Spleen (tissue), 11 donors: ENCODE measurements at regions not wholly inside any gene's neighbourhood (a gene's known extent, or its start where the extent isn't known, plus 50 kb on each side); places are given as distances from the start of the nearest gene placed in this dataset.

Experiments
- DNase-seq: peaks from one replicate; pipeline ENCODE4 v3.0.0-alpha.2; 2020
- H3K27ac ChIP-seq, 8 donors: fragments of 200-600 bp; sonication (generic) in 7 of 8; 1 replicate in 4 of 8; 2 replicates in 4 of 8; pipeline versions ENCODE4 v1.5.0 to v1.8.0; 2016 to 2021; ENCODE audit warnings: inconsistent platforms in 4 of 8, mild to moderate bottlenecking in 4 of 8, moderate library complexity in 1 of 8
- H3K27me3 ChIP-seq, 7 donors: fragments of 200-600 bp; sonication (generic) in 6 of 7; replicated peaks in 1 of 7; 1 replicate in 4 of 7; 2 replicates in 3 of 7; pipeline versions ENCODE4 v1.5.0 to v1.8.0; 2016 to 2021; ENCODE audit warnings: inconsistent platforms in 3 of 7, mild to moderate bottlenecking in 1 of 7
- H3K36me3 ChIP-seq, 6 donors: fragments of 200-600 bp; sonication (generic) in 5 of 6; 1 replicate in 4 of 6; 2 replicates in 2 of 6; pipeline versions ENCODE4 v1.5.0 to v1.8.0; 2016 to 2021; ENCODE audit warnings: inconsistent platforms in 2 of 6
- H3K4me1 ChIP-seq, 6 donors: fragments of 200-600 bp; sonication (generic) in 5 of 6; 1 replicate in 3 of 6; 2 replicates in 3 of 6; pipeline versions ENCODE4 v1.5.0 to v1.8.0; 2016 to 2021; ENCODE audit warnings: inconsistent platforms in 3 of 6
- H3K4me3 ChIP-seq, 8 donors: fragments of 200-600 bp; sonication (generic) in 7 of 8; 1 replicate in 4 of 8; 2 replicates in 4 of 8; pipeline versions ENCODE4 v1.5.0 to v1.8.0; 2016 to 2021; ENCODE audit warnings: inconsistent platforms in 4 of 8, mild to moderate bottlenecking in 4 of 8, moderate library complexity in 2 of 8
- H3K9me3 ChIP-seq, 8 donors: fragments of 200-600 bp; sonication (generic) in 7 of 8; 1 replicate in 4 of 8; 2 replicates in 4 of 8; pipeline versions ENCODE4 v1.5.0 to v1.8.0; 2016 to 2021; ENCODE audit warnings: inconsistent platforms in 4 of 8
- POLR2A ChIP-seq, 3 donors: fragments of 450-650 bp; IDR thresholded peaks; one replicate each; pipeline ENCODE4 v1.5.1; 2017; ENCODE audit warnings: antibody characterized with exemption in 3 of 3, mild to moderate bottlenecking in 1 of 3
- POLR2AphosphoS5 ChIP-seq, 3 donors: sonication (generic); formaldehyde crosslinking; IDR thresholded peaks; one replicate each; pipeline ENCODE4 v1.5.1; 2017; ENCODE audit warnings: antibody characterized with exemption in 3 of 3
- WGBS, 5 donors: extraction: QIAGEN DNeasy Blood & Tissue Kit in 3 of 5; methylation state at CpG; one replicate each; pipeline versions ENCODE4 v1.1.5 to v1.1.7; 2013 to 2018; 5-methylcytosine and 5-hydroxymethylcytosine counted together
- intact Hi-C: fragments of 100-400 bp; cut with DNase I; formaldehyde crosslinking; loops from one replicate; pipeline ENCODE4 v1.15.0; 2023; ENCODE audit warnings: low total_unique reads
- TF ChIP-seq, protein P1 (sequence below), 11 experiments: fragments of 200-600 bp in 7 of 11; fragments of 450-650 bp in 4 of 11; sonication (generic) in 4 of 11; IDR thresholded peaks in 8 of 11; conservative IDR thresholded peaks in 3 of 11; 1 replicate in 7 of 11; 2 replicates in 4 of 11; pipeline versions ENCODE4 v1.4.0 to v1.8.0; 2016 to 2021; ENCODE audit warnings: antibody characterized with exemption in 11 of 11, inconsistent platforms in 4 of 11, mild to moderate bottlenecking in 1 of 11
- donor health status: healthy with polysubstance abuse.
- donor health status: DM: no; HTN: no; CAD: no; lungs with moderate emphysema.
- donor health status: DM: no; HTN: no; CAD: no.
- donor health status: Bipolar disorder and iron deficiency.
- donor health status: healthy.
- donor health status: DM: no; HTN: no; CAD: no.
- donor health status: DM: yes; HTN: yes; CAD: no.

DNA sequence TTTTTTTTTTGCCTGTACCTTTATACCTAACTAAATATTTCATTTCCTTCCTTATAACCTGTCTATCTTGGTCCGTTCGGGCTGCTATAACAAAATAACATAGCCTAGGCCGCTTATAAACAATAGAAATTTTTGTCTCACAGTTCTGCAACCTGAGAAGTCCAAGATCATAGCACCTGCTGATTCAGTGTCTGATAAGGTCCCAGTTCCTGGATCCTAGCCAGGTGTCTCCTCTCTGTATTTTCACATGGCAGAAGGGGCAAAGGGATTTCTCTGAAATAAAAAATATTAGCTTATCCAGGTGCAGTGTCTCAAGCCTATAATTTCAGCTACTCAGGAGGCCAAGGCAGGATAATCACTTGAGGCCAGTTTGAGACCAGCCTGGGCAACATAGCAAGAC lies 1046.6 kb upstream of the USP15 start:
- intact Hi-C loops: no loop called here
- DNase-seq: no peak
- peaks cover 0 to 7% (median 3%) of the 10 kb centered on the region in 8 donors for H3K9me3 ChIP-seq
- 83 to 90% (median 86%) methylated on average over 3 of the region's 3 CpGs for WGBS, 5 donors
- H3K4me1 ChIP-seq: no peaks in the 10 kb centered on the region
- TF ChIP-seq POLR2AphosphoS5 (IDR thresholded peaks at IDR 0.05) (no peak), POLR2A (IDR thresholded peaks at IDR 0.05) (no peak)
- TF ChIP-seq, protein P1, sequence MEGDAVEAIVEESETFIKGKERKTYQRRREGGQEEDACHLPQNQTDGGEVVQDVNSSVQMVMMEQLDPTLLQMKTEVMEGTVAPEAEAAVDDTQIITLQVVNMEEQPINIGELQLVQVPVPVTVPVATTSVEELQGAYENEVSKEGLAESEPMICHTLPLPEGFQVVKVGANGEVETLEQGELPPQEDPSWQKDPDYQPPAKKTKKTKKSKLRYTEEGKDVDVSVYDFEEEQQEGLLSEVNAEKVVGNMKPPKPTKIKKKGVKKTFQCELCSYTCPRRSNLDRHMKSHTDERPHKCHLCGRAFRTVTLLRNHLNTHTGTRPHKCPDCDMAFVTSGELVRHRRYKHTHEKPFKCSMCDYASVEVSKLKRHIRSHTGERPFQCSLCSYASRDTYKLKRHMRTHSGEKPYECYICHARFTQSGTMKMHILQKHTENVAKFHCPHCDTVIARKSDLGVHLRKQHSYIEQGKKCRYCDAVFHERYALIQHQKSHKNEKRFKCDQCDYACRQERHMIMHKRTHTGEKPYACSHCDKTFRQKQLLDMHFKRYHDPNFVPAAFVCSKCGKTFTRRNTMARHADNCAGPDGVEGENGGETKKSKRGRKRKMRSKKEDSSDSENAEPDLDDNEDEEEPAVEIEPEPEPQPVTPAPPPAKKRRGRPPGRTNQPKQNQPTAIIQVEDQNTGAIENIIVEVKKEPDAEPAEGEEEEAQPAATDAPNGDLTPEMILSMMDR (IDR thresholded peaks at IDR 0.05 in 8 of 11, conservative IDR thresholded peaks at IDR 0.05 in 3 of 11): no peak
- H3K36me3 ChIP-seq: no peaks in the 10 kb centered on the region
- H3K27ac ChIP-seq: no peak overlapping the region
- no peaks in the 10 kb centered on the region for H3K27me3 ChIP-seq
- no peak overlapping the region for H3K4me3 ChIP-seq

DNA sequence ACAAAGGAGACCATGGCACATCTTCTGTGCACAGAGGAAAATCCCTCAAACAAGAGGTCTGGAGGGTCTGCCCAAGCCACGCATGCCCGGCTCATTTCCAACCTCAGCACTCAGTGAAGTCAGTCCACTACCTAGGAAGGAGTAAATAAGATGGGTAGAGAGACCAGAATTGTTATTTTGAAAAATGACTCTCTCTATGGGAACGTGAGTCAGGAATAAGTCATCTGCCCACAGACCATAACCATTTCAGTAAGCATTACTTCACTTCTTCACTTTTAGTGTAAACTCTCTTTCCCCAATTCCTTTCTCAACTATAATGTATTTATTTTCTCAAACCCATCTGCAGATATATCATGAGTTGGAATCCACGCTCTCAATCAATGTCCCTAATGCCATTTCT lies 1039.9 kb upstream of the USP15 start:
- no peak overlapping the region for H3K4me3 ChIP-seq
- DNase-seq: no peak
- no peak overlapping the region for H3K27ac ChIP-seq
- no peaks in the 10 kb centered on the region for H3K4me1 ChIP-seq
- WGBS, 5 donors: 85 to 91% (median 87%) methylated on average over 4 of the region's 4 CpGs
- TF ChIP-seq POLR2AphosphoS5 (IDR thresholded peaks at IDR 0.05): no peak
- TF ChIP-seq, protein P1 (IDR thresholded peaks at IDR 0.05 in 8 of 11, conservative IDR thresholded peaks at IDR 0.05 in 3 of 11): no peak
- no peak for TF ChIP-seq POLR2A (IDR thresholded peaks at IDR 0.05)
- no peaks in the 10 kb centered on the region for H3K36me3 ChIP-seq
- H3K9me3 ChIP-seq: peaks cover 0 to 22% (median 0%) of the 10 kb centered on the region in 8 donors
- H3K27me3 ChIP-seq: no peaks in the 10 kb centered on the region
- intact Hi-C loops: no loop called here

DNA sequence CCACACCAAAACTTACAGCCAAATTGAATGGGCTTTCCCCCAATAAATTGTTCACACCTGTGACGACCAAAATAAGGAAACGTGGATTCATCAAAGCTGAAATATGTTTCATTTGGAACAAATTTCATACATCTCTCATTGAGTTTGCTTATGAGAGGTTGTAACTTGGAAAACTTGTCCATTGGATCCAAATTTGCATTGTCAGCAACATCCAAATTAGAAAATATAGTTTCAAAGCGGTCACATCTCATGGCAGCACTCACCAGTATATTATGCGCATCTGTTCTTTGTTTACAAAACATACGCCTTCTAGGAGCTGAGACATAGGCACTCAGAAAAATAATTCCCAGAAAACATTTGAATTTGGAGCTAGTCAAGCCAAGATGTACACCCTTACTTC lies 1028.2 kb upstream of the USP15 start:
- H3K27ac ChIP-seq: no peak overlapping the region
- H3K4me1 ChIP-seq: no peaks in the 10 kb centered on the region
- no peak for DNase-seq
- intact Hi-C loops: no loop called here
- H3K27me3 ChIP-seq: no peaks in the 10 kb centered on the region
- WGBS, 5 donors: 76 to 89% (median 88%) methylated on average over 5 of the region's 5 CpGs
- no peak for TF ChIP-seq POLR2A (IDR thresholded peaks at IDR 0.05)
- TF ChIP-seq POLR2AphosphoS5 (IDR thresholded peaks at IDR 0.05): no peak
- TF ChIP-seq, protein P1 (IDR thresholded peaks at IDR 0.05 in 8 of 11, conservative IDR thresholded peaks at IDR 0.05 in 3 of 11): no peak
- peaks cover 0 to 44% (median 13%) of the 10 kb centered on the region in 8 donors for H3K9me3 ChIP-seq
- H3K4me3 ChIP-seq: no peak overlapping the region
- no peaks in the 10 kb centered on the region for H3K36me3 ChIP-seq

DNA sequence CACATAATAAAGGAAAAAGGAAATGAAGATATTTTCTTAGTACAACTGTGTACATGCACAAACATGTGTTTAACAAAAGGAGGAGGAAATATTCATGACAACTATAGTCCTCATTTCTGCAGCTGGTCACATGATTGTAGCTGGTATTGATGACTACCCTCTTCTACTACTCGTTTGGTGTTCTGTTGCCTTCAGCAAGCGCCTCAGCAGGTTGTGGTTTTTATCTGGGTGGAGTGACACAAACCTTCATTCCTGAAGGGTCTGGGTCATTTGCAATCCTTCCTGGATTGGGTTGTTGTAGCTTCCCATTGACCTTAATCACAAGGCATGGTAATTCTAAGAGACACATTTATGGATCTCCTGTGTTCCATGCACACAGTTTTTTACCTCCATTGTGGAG lies 1009.9 kb upstream of the USP15 start:
- intact Hi-C loops: no loop called here
- TF ChIP-seq, protein P1 (IDR thresholded peaks at IDR 0.05 in 8 of 11, conservative IDR thresholded peaks at IDR 0.05 in 3 of 11): no peak
- TF ChIP-seq POLR2A (IDR thresholded peaks at IDR 0.05) (no peak), POLR2AphosphoS5 (IDR thresholded peaks at IDR 0.05) (no peak)
- H3K36me3 ChIP-seq: no peaks in the 10 kb centered on the region
- no peaks in the 10 kb centered on the region for H3K27me3 ChIP-seq
- H3K4me1 ChIP-seq: no peaks in the 10 kb centered on the region
- H3K27ac ChIP-seq: no peak overlapping the region
- peaks cover 0 to 33% (median 10%) of the 10 kb centered on the region in 8 donors for H3K9me3 ChIP-seq
- 52 to 87% (median 71%) methylated on average over 2 of the region's 2 CpGs for WGBS, 5 donors
- H3K4me3 ChIP-seq: no peak overlapping the region
- DNase-seq: no peak
